DMS53 treated with DMSO at 0.1 percent for 48 hours (cell line): ENCODE measurements at regions not wholly inside any gene's neighbourhood (a gene's known extent, or its start where the extent isn't known, plus 50 kb on each side); places are given as distances from the start of the nearest gene placed in this dataset.
A peak's percentile ranks its signal among the peaks of the same experiment; 100 is the strongest.
"Not testable (repeated sequence)": the region's sequence is repeated elsewhere in the genome, so short reads cannot be mapped to it uniquely, and the experiment has no call there.

Experiments
- DNase-seq: peaks from one replicate; lab custom pipeline; 2025; ENCODE audit not compliant: unreplicated experiment; lab: John Stamatoyannopoulos, UW

DNA sequence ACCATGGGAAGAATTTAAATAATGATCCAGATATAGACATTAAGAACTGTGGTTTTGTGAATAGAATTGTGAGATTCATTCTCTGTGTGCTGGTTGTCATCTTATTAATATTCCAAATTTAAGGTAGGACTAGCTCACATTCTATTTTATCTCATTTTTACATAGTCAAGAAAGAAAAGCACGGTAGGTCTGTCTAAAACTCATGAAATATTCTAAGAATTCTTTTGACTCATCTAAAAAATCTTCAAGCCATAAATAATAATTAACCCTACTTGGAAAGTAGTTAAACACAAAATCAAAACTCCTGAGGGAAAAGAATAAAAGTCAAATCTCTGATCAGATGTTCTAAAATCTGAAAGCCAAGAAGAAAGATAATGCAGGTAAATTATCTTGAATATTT is 388.8 kb upstream of the CHAC2 start:
- no peak for DNase-seq

DNA sequence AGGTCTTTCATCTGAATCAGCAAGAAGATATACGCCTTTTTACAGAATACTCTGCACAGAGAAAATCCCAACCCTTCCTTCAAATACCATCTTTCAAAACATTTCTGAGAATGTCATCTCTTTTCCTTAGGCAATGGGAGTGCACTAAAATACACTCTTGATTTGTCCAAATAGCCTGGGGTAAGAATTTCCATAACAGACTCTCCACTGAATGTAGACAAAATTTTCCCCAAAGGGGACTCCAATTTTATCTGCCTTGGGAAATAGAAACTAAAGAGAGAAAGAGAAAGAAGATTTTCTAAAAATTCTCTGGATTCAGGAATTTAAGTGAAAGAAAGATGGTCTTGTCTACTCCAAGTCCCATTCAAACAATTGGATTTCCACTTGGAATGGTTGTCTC is 394.5 kb upstream of the CHAC2 start:
- no peak for DNase-seq

DNA sequence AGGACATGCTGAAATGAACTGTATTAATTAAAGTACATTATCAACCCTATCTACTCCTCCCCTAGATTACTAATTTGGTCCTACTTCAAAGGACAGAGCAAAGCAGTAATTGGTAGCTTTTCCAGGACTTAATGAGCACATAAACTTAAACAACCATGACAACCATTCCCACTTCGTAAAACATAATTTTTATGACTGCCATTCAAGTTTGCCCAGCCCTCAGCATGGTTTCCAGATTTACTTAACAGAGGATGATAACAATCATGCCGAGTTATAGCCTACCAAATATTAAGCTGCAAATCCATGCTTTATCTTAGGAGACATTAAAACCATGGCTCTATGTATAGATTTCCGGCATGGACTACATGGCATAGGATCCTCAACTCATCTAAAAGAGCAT is 401.1 kb upstream of the CHAC2 start:
- DNase-seq: no peak

GRCh38 chr2:53362934-53363333 is 404.7 kb upstream of the CHAC2 start:
- DNase-seq: no peak

DNA sequence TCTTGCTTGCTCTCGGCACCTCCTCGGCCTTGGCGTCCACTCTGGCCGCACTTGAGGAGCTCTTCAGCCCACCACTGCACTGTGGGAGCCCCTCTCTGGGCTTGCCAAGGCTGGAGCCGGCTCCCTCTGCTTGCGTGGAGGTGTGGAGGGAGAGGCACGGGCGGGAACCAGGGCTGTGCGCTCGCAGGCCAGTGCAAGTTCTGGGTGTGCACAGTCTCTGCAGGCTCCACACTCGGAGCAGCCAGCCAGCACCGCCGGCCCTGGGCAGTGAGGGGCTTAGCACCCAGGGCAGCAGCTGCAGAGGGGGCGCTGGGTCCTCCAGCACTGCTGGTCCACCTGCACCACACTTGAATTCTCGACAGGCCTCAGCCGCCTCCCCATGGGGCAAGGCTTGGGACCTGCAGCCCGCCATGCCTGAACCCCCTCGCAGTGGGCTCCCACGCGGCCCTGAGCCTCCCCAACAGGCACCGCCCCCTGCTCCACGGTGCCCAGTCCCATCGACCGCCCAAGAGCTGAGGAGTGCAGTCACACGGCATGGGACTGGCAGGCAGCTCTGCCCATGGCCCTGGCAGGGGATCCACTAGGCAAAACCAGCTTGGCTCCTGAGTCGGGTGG is 411.2 kb upstream of the CHAC2 start:
- no peak for DNase-seq

DNA sequence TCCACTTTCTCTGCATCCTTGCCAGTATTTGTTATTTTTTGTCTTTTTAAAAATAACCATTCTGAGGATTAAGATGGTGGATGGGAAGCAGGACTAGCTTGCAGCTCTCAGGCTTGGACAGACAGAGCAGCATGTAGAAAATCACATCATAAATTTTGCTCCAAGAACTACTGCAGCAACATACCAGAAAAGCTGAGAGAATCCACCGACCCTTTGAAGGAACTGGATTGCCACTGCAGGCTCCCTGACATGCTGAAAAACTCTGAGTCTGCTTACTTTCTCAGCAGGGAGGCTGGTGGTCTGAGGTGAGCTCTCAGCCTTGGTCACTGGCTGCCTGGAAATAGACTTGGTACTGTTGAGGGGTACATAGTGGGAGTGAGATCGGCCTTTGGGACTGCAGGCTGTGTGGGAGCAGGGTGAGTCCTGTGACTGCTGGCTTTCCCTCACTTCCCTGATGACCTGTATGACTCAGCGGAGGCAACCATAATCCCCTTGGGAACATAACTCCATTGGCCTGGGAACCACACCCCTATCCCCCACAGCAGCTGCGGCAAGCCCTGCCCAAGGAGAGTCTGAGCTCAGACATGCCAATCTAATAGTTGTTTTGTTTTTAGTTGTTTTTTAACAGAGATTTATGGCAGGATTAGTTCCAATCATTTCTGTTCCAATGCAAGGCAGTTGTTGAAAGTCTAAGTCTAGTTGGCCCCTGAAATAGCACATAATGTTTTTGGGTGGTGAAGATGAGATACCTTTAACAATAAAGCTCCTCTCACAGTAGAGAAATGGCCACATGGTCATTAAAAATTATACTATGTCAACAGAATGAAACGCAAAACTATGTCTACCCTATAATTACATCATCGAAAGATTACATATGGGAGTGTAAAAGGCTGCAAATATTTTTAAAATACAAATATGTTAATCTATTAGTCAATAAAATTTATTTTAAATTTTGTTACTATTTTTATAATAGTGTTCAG is 414.2 kb upstream of the CHAC2 start:
- no peak for DNase-seq

DNA sequence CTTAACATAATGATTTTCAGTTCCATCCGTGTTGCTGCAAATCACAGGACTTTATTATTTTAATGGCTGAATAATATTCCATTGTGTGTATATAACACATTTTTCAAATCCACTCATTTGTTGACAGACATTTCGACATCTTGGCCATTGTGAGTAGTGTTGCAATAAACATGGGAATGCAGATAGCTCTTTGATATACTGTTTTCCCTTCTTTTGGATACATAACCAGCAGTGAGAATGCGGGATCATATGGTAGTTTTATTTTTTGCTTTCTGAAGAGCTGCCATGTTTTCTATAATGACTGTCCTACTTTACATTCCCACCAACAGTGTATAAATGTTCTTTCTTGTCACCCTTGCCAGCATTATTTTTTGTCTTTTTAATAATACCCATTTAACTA is 420.3 kb upstream of the CHAC2 start:
- no peak for DNase-seq

DNA sequence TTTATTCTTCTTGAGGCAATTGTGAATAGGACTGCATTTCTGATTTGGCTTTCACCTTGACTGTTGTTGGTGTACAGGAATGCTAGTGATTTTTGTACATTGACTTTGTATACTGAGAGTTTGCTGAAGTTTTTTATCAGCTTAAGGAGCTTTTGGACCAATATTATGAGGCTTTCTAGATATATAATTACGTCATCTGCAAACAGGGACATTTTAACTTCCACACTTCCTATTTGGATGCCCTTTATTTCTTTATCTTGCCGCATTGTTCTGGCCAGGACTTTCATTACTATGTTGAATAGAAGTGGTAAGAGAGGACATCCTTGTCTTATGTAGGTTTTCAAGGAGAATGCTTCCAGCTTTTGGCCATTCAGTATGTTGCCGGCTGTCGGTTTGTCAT is 425.4 kb upstream of the CHAC2 start:
- DNase-seq: no peak

DNA sequence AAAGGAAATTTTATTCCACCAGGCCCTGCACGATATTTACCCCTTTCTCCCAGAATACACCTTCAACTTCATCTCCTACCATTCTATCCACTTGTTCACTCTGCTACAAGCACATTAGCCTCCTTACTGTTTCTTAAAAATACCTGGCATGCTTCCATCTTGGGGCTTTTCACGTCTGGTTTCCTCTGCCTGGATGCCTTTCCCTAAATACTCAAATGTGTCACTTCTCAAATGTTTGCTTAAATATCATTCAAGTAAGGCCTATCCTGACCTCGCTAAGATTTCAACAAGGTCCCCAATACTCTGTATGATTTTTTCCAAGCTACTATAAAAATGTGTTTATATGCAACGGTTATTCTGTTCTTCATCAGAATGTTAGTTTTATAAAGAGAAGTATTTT is 433.0 kb upstream of the CHAC2 start:
- no peak for DNase-seq

DNA sequence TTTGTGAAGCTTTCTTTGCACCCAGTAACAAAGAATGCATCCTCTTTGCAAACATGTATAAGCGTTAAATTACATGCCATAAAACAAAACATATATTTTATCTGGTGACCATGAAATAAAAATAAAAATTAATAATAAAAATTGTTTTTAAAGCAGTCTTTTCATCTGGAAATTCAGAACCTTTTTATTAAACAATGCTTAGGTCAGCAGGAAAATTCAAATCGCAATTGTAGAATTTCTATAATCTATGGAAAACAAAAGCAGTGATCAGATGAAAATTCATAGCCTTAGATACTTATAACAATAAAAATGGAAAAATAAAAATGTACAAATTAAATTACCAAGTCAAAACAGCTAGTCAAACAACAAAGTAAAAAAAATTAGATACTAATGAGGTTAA is 435.9 kb upstream of the CHAC2 start:
- DNase-seq: no peak

GRCh38 chr2:53317861-53318260 is 449.7 kb upstream of the CHAC2 start:
- no peak for DNase-seq

DNA sequence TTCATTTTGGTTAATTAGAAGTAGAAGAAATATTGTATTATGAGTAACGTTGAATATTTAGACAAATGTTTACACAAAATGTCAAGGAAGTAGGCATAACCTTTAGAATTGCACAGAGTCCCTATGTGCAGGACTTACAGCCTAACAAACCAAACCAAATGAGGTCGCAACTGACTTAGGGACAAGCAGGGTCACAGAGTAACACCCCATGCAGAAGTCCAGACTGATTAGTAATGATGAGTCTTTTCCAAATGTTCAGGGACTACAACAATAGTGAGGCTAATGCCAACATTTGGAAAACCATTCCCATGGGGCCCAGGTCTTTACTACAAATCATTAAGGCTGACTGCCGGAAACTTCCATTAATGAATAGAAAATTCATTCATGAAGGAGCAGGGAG is 452.5 kb upstream of the CHAC2 start:
- no peak for DNase-seq

- DNase-seq: no peak
Observed at GRCh38 chr2:53314718-53315117, 452.9 kb upstream of the CHAC2 start.

- DNase-seq: not testable (repeated sequence)
Observed at GRCh38 chr2:53313644-53314043, 454.0 kb upstream of the CHAC2 start.

- no peak for DNase-seq
Observed at GRCh38 chr2:53312721-53313120, 454.9 kb upstream of the CHAC2 start.

DNA sequence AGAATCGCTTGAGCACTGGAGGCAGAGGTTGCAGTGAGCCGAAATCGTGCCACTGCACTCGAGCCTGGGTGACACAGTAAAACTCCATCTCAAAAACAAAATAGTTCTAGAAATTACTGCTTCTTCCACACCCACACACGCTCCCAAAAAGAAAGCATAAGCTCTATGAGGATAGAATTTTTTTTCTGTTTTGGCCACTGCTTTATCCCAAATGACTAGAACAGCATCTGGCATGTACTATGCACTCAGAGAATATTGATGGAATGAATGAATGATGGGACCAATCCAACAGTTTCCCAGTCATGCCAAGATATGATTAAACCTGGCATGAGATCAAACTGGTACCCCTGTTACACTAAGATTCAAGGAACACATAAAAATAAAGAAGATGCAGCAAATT is 455.4 kb upstream of the CHAC2 start:
- no peak for DNase-seq

DNA sequence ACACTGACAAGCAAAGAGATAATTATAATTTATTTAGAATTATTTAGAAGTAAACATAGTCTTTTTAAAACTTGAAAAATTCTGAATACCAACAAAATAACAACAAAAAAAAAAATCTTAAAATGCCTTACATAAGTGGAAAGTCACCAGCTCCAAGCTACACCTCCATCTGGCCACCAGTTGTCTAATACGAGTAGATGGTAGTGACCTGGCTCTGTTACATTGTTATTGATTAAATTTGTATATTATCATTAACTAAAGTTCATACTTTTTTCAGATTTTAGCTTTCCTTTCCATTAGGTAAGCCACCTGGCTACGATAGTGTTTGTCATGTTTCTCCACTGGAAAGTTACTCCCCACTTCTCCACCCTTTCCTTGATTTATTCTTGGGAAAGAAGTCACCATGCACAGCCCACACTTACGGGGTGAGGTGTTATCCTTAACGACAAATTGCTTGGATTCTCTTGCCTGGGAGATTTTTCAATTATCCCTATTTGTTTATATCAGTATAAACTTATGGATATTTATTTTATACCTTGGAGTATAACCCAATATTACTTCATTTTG is 464.5 kb upstream of the CHAC2 start:
- DNase-seq: no peak

DNA sequence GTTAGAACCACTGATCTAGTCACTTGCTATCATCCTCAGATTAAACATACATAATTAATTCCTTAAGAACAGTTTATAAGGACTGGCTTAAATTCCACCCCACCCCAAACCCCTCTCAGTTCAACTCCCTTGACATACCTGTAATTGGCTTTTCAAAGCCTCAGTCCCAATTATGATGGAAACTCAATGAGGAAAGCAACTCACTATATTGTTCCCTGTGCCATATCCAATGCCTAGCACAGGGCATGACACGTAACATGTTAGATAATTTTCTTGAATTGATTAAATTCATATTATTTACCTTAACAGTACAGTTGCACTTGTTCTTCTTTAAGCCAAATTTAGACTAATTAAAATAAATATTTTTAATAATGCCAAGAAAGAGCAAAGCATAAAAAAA is 465.1 kb upstream of the CHAC2 start:
- DNase-seq: no peak

DNA sequence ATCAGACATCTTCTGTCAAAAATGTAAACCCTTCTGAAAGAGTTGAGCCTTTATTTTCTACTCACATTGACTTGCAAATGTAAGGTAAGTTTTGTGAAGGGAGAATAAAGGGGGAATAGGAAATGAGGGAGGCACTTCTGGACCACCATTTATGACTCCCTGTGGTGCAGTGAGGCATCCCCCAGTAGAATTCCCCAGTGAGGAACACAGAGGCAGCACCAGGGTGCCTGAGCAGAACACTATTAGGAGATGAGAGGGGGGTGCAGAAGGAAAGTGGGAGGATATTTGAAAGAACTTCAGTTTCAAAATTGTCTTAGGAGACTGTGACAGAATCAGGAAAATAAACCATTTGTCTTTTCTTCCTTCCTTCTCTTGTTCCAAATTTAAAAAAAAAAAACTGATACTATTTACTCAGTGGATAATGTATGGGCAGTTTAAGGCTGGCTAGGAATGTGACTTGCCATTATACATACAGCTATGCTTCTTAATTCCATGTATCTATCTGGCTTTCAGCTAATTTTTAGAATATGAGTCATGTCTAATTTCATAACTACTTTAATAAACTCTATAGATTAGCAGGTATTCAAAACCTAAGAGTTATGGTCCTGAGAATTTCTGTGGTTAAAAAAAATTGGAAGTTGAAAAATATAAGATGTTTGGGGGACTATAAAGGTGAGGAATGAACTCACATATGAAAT is 478.1 kb upstream of the CHAC2 start:
- no peak for DNase-seq

DNA sequence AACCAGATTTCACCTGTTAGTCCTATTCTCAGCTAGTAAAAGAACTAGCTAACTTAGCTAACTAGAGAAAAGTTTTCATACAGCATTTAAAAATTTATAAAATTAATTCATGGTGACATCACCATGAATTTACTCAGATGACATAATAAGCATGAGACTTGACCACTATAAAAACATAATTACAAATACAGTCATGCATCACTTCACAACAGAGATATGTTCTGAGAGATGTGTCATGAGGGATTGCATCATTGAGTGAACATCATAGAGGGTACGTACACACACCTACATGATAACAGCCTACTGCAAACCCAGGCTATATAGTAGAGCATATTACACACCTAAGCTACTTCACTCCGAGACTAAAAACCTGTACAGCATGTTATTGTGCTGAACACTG is 481.3 kb upstream of the CHAC2 start:
- peak; percentile 56 for DNase-seq

DNA sequence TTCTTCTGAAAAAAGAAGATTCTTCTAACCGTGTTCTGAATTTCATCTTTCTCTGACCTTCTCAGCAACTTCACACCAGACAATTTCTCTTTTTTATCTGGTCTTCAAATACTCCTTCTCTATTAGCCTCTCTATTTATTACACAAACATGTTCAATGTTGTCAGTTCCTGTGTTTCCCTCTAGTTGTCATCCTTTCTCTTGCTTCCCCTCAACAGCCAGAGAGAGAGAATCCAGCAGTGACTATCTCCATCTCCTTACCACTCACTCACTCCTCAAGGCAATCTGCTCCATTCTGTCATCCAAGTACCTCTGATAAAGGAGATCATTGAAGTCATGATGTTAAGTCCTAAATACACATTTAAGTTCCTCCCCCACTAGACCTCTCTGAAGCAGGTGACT is 491.9 kb upstream of the CHAC2 start:
- no peak for DNase-seq

GRCh38 chr2:53268626-53269025 is 499.0 kb upstream of the CHAC2 start:
- DNase-seq: no peak
